ENCODE measurements at regions not wholly inside any gene's neighbourhood (a gene's known extent, or its start where the extent isn't known, plus 50 kb on each side); places are given as distances from the start of the nearest gene placed in this dataset.

DNA sequence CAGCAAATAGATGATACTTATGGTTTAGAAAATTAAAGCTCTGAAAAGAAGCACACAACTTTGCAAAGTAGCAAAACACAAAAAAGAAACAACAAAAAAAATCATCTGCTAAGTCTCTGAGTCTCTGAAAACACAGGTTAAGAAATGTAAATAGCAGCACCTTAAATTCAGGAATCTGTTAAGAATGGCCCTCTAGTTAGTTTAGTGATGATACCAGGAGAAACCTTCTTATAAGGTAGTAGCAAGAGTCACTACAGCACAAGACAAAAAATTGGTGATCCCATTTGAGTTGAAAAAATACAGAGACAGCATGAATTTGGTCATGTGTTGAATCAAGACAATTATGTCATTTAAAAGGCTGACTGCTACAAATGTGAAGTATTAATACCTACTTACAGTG lies 308.2 kb upstream of the ADGRL3 start:
- Histone ChIP-seq H3K4me1 (ENCODE audit: control insufficient read depth in 2 of 3, insufficient read depth in 2 of 3, low read depth in 1 of 3, low read length in 3 of 3) (no peaks in the 10 kb centered on the region), H3K9ac (ENCODE audit: low read length in 3 of 3) (no peak overlapping the region), H3K9me3 (ENCODE audit: control insufficient read depth in 2 of 3, insufficient read depth in 1 of 3, low read length in 3 of 3) (no peaks in the 10 kb centered on the region), H3K36me3 (ENCODE audit: control insufficient read depth in 2 of 3, insufficient read depth in 3 of 3, low read length in 3 of 3) (no peaks in the 10 kb centered on the region), H3K27ac (ENCODE audit: low read depth in 2 of 2, low read length in 2 of 2) (no peak overlapping the region), H3K4me3 (ENCODE audit: low read length in 3 of 3) (no peak overlapping the region), H3K27me3 (ENCODE audit: control insufficient read depth, insufficient read depth, low read length) (no peaks in the 10 kb centered on the region)
- TF ChIP-seq, protein P1, sequence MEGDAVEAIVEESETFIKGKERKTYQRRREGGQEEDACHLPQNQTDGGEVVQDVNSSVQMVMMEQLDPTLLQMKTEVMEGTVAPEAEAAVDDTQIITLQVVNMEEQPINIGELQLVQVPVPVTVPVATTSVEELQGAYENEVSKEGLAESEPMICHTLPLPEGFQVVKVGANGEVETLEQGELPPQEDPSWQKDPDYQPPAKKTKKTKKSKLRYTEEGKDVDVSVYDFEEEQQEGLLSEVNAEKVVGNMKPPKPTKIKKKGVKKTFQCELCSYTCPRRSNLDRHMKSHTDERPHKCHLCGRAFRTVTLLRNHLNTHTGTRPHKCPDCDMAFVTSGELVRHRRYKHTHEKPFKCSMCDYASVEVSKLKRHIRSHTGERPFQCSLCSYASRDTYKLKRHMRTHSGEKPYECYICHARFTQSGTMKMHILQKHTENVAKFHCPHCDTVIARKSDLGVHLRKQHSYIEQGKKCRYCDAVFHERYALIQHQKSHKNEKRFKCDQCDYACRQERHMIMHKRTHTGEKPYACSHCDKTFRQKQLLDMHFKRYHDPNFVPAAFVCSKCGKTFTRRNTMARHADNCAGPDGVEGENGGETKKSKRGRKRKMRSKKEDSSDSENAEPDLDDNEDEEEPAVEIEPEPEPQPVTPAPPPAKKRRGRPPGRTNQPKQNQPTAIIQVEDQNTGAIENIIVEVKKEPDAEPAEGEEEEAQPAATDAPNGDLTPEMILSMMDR (IDR thresholded peaks at IDR 0.05; ENCODE audit: borderline replicate concordance, extremely low read depth, insufficient read depth), result no peak
- DNase-seq, result no peak
- intact Hi-C loops (cut with DNase I), result no loop called here
- no peak for FAIRE-seq

DNA sequence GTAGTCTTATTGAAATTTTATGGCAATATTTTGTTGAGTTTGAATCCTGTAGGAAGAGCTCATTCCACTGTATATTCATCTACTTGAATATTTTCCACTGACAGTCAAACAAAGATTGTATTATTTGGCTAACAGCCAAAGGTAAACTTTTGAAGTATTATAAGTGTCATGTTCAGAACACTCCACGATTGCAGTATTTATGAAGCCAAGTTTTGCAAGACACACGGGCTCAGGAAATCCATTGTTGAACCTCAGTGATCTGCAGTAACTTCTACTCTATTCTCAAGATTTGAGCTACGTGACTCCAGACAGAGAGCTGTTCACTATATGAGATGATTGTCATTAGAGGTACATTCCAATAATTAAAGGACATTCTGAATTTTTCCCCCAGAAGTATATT lies 302.7 kb upstream of the ADGRL3 start:
- DNase-seq (peak in 1 of 5 donors; percentile 7), FAIRE-seq (no peak)
- H3K27me3 ChIP-seq (ENCODE audit: control insufficient read depth, insufficient read depth, low read length), result no peaks in the 10 kb centered on the region
- H3K4me1 ChIP-seq (ENCODE audit: control insufficient read depth in 2 of 3, insufficient read depth in 2 of 3, low read depth in 1 of 3, low read length in 3 of 3), result no peaks in the 10 kb centered on the region
- intact Hi-C loops (cut with DNase I), result no loop called here
- H3K36me3 ChIP-seq (ENCODE audit: control insufficient read depth in 2 of 3, insufficient read depth in 3 of 3, low read length in 3 of 3), result no peaks in the 10 kb centered on the region
- H3K9ac ChIP-seq (ENCODE audit: low read length in 3 of 3), result no peak overlapping the region
- H3K9me3 ChIP-seq (ENCODE audit: control insufficient read depth in 2 of 3, insufficient read depth in 1 of 3, low read length in 3 of 3), result no peaks in the 10 kb centered on the region
- H3K27ac ChIP-seq (ENCODE audit: low read depth in 2 of 2, low read length in 2 of 2), result no peak overlapping the region
- H3K4me3 ChIP-seq (ENCODE audit: low read length in 3 of 3), result no peak overlapping the region
- TF ChIP-seq, protein P1 (IDR thresholded peaks at IDR 0.05; ENCODE audit: borderline replicate concordance, extremely low read depth, insufficient read depth), result no peak

DNA sequence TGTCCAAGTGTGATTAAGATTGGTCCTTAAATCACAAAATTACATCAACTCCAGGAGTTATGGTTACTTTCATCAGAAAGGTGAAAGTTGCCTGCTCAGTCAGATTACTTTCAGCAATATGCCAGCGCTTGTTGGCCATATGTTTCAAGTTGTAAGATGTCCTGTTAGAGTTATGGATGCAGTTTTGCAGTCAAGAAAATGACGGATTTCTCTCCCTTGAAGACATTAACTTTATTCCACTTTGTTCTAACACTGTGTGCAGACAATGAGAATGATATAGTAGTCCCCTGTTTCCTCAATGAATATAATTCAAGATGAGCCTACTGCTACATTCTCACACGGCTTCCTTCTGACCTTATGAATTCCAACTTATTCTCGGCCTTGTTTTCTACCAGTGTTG lies 295.0 kb upstream of the ADGRL3 start:
- H3K4me3 ChIP-seq (ENCODE audit: low read length in 3 of 3), result no peak overlapping the region
- intact Hi-C loops (cut with DNase I), result no loop called here

More for the DNA sequence above, 295.0 kb upstream of the ADGRL3 start:
- Histone ChIP-seq H3K36me3 (ENCODE audit: control insufficient read depth in 2 of 3, insufficient read depth in 3 of 3, low read length in 3 of 3) (no peaks in the 10 kb centered on the region), H3K27ac (ENCODE audit: low read depth in 2 of 2, low read length in 2 of 2) (no peak overlapping the region), H3K9me3 (ENCODE audit: control insufficient read depth in 2 of 3, insufficient read depth in 1 of 3, low read length in 3 of 3) (no peaks in the 10 kb centered on the region), H3K27me3 (ENCODE audit: control insufficient read depth, insufficient read depth, low read length) (no peaks in the 10 kb centered on the region), H3K9ac (ENCODE audit: low read length in 3 of 3) (no peak overlapping the region), H3K4me1 (ENCODE audit: control insufficient read depth in 2 of 3, insufficient read depth in 2 of 3, low read depth in 1 of 3, low read length in 3 of 3) (no peaks in the 10 kb centered on the region)
- FAIRE-seq (no peak), DNase-seq (peak in 1 of 5 donors; percentile 1)
- TF ChIP-seq, protein P1 (IDR thresholded peaks at IDR 0.05; ENCODE audit: borderline replicate concordance, extremely low read depth, insufficient read depth), result no peak
